GM12892 (cell line): ENCODE measurements at regions not wholly inside any gene's neighbourhood (a gene's known extent, or its start where the extent isn't known, plus 50 kb on each side); places are given as distances from the start of the nearest gene placed in this dataset.

Experiments
- POLR2A ChIP-seq: IDR thresholded peaks from 2 replicates; pipeline ENCODE4 v1.6.1; 2011; ENCODE audit warnings: low read depth, low read length, control low read depth
- POLR2AphosphoS5 ChIP-seq: IDR thresholded peaks from 2 replicates; pipeline ENCODE4 v1.6.1; 2011; ENCODE audit warnings: low read depth, low read length, control low read depth

GRCh38 chr1:170414989-170415709, 116.8 kb upstream of the GORAB start:
- no peak for TF ChIP-seq POLR2A
- no peak for TF ChIP-seq POLR2AphosphoS5
